A673 (cell line): ENCODE measurements at regions not wholly inside any gene's neighbourhood (a gene's known extent, or its start where the extent isn't known, plus 50 kb on each side); places are given as distances from the start of the nearest gene placed in this dataset.

Experiments
- EZH2 ChIP-seq: fragments of 200-600 bp; sonication (generic); IDR thresholded peaks from 2 replicates; pipeline ENCODE4 v1.6.1; 2017; ENCODE audit warnings: borderline replicate concordance, low read depth, mild to moderate bottlenecking, mixed read lengths, antibody characterized with exemption, low read length; ENCODE audit not compliant: poor library complexity, severe bottlenecking
- TF ChIP-seq, protein P1 (sequence below): fragments of 300-800, 200-600 bp; sonication (generic); conservative IDR thresholded peaks from 2 replicates; pipeline ENCODE4 v1.5.1; 2017; ENCODE audit warnings: low read depth, mild to moderate bottlenecking, antibody characterized with exemption, low read length, moderate library complexity, mixed read lengths

DNA sequence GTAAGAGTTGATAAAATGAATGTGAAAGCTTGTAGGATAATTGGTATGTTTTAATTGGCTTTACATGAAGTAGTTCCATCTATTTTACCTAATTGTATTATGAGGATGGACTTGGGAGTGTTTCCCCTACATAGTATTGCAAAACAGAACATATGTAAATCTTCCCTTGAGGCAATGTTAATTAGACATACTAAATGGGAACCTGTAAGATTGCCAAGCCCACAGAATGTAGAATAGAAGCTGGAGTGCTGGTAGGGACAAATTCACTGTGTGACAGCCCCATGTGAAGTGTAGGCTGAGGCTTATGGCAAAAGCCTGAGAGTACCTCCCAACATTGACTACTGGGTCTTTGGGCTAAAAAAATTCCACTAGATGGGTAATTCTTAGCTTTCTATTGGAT, 615.0 kb upstream of the AMOT start:
- TF ChIP-seq, protein P1, sequence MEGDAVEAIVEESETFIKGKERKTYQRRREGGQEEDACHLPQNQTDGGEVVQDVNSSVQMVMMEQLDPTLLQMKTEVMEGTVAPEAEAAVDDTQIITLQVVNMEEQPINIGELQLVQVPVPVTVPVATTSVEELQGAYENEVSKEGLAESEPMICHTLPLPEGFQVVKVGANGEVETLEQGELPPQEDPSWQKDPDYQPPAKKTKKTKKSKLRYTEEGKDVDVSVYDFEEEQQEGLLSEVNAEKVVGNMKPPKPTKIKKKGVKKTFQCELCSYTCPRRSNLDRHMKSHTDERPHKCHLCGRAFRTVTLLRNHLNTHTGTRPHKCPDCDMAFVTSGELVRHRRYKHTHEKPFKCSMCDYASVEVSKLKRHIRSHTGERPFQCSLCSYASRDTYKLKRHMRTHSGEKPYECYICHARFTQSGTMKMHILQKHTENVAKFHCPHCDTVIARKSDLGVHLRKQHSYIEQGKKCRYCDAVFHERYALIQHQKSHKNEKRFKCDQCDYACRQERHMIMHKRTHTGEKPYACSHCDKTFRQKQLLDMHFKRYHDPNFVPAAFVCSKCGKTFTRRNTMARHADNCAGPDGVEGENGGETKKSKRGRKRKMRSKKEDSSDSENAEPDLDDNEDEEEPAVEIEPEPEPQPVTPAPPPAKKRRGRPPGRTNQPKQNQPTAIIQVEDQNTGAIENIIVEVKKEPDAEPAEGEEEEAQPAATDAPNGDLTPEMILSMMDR: no peak
- TF ChIP-seq EZH2: no peak
